ENCODE measurements at regions not wholly inside any gene's neighbourhood (a gene's known extent, or its start where the extent isn't known, plus 50 kb on each side); places are given as distances from the start of the nearest gene placed in this dataset.

DNA sequence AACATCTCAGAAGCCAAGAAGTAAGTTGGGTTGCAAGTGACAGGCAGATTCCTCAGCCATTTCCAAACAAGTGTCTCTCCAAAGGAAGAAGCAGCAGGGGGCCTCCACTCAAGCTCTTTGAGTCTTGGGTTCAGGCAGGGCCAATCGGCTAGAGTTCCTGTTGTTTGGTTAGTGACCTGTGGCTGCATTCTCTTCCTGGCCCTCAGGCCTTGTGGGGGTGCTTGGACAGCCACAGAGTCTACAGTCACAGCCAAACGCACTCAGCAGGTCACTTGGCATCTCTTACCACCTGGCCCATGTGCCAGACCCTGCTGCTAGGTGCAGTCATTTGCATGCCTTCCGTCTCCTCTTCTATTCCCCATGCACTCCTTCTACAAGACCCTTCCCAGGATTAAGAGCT, 353.9 kb downstream of the GRIN2B start:
- ATAC-seq (no peak), DNase-seq (ENCODE audit: low read depth in 1 of 2, low spot score in 1 of 2) (no peak), FAIRE-seq (no peak)
- no peak for TF ChIP-seq BHLHE40 (IDR thresholded peaks at IDR 0.05; ENCODE audit: low read depth, low read length)
- TF ChIP-seq PHF8 (IDR thresholded peaks at IDR 0.05; ENCODE audit: borderline replicate concordance, low read depth): no peak
- no peak for TF ChIP-seq CEBPB (IDR thresholded peaks at IDR 0.05)
- no peak for TF ChIP-seq RCOR1 (IDR thresholded peaks at IDR 0.05; ENCODE audit: low read depth, low read length)
- TF ChIP-seq EHF (CRISPR knock-in tag; IDR thresholded peaks at IDR 0.05): no peak
- no peak for TF ChIP-seq KDM1A (IDR thresholded peaks at IDR 0.05; ENCODE audit: low read depth)
- no peak for TF ChIP-seq JUN (IDR thresholded peaks at IDR 0.05)
- TF ChIP-seq, protein P1, sequence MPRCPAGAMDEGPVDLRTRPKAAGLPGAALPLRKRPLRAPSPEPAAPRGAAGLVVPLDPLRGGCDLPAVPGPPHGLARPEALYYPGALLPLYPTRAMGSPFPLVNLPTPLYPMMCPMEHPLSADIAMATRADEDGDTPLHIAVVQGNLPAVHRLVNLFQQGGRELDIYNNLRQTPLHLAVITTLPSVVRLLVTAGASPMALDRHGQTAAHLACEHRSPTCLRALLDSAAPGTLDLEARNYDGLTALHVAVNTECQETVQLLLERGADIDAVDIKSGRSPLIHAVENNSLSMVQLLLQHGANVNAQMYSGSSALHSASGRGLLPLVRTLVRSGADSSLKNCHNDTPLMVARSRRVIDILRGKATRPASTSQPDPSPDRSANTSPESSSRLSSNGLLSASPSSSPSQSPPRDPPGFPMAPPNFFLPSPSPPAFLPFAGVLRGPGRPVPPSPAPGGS (IDR thresholded peaks at IDR 0.05): no peak
- no peak for TF ChIP-seq CBX8 (IDR thresholded peaks at IDR 0.05)
- TF ChIP-seq ZSCAN20 (CRISPR knock-in tag; IDR thresholded peaks at IDR 0.05): no peak
- TF ChIP-seq ZFP36 (IDR thresholded peaks at IDR 0.05; ENCODE audit: borderline replicate concordance, partially characterized antibody): no peak
- TF ChIP-seq, protein P2, sequence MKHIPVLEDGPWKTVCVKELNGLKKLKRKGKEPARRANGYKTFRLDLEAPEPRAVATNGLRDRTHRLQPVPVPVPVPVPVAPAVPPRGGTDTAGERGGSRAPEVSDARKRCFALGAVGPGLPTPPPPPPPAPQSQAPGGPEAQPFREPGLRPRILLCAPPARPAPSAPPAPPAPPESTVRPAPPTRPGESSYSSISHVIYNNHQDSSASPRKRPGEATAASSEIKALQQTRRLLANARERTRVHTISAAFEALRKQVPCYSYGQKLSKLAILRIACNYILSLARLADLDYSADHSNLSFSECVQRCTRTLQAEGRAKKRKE (CRISPR knock-in tag; IDR thresholded peaks at IDR 0.05; ENCODE audit: low read depth): no peak
- TF ChIP-seq FOXS1 (CRISPR knock-in tag; IDR thresholded peaks at IDR 0.05): no peak
- no peak for TF ChIP-seq NR3C1 (IDR thresholded peaks at IDR 0.05)
- no peak for TF ChIP-seq SREBF2 (IDR thresholded peaks at IDR 0.05)
- TF ChIP-seq EHMT2 (IDR thresholded peaks at IDR 0.05; ENCODE audit: low read depth): no peak
- TF ChIP-seq, protein P3, sequence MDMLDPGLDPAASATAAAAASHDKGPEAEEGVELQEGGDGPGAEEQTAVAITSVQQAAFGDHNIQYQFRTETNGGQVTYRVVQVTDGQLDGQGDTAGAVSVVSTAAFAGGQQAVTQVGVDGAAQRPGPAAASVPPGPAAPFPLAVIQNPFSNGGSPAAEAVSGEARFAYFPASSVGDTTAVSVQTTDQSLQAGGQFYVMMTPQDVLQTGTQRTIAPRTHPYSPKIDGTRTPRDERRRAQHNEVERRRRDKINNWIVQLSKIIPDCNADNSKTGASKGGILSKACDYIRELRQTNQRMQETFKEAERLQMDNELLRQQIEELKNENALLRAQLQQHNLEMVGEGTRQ (IDR thresholded peaks at IDR 0.05): no peak
- TF ChIP-seq HMGXB4 (CRISPR knock-in tag; IDR thresholded peaks at IDR 0.05; ENCODE audit: borderline replicate concordance): no peak
- CTCF ChIA-PET: interaction anchor here (1.7 to 2.0 kb wide), 2 partner anchors 20 to 33 kb away, joined by 4 to 5 read pairs; no protein-coding TSS in a partner anchor
- H3K4me1 ChIP-seq: 0 out of 3 replicates have a peak, but pooled peaks cover 3% of the 10 kb centered on the region
- WGBS (ENCODE audit: missing lambda C conversion rate): 35% methylated on average over 3 of the region's 3 CpGs
- H3K4me3 ChIP-seq: no peak overlapping the region
- no peak overlapping the region for H3K27ac ChIP-seq
- no peaks in the 10 kb centered on the region for H3K9me3 ChIP-seq
- POLR2A ChIA-PET: no interaction called here
- H3K4me2 ChIP-seq: no peak overlapping the region

DNA sequence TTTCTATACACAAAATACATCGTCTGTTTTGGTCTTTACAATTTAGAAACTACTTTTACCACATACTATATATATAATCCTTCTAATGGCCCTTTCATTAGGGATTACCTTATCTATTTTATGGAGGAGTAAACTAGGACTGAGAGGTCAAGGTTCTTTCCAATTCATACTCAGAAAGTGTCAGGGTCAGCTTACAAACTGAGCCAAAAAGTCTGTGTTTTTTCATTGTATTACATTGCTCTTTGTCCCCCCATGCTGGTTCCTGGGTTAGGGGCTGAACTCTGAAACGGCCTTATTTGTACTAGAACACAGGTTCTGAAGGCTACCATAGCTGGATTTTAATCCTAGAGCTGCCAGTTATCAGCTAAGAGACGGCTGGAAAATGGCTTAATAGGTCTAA, 368.1 kb downstream of the GRIN2B start:
- ATAC-seq (no peak), FAIRE-seq (no peak), DNase-seq (ENCODE audit: low read depth in 1 of 2, low spot score in 1 of 2) (no peak)
- ChIA-PET POLR2A (no interaction called here), CTCF (interaction anchor here (1.1 kb wide), 1 partner anchor 329 kb away, joined by 3 read pairs; no protein-coding TSS in a partner anchor)
- no peak overlapping the region for H3K4me3 ChIP-seq
- WGBS (ENCODE audit: missing lambda C conversion rate): 58% methylated on average over 3 of the region's 3 CpGs
- TF ChIP-seq, protein P1 (IDR thresholded peaks at IDR 0.05): no peak
- TF ChIP-seq HMGXB4 (CRISPR knock-in tag; IDR thresholded peaks at IDR 0.05; ENCODE audit: borderline replicate concordance) (no peak), RAD21 (conservative IDR thresholded peaks at IDR 0.05 in 1 of 2, IDR thresholded peaks at IDR 0.05 in 1 of 2) (no peak), NPAS2 (CRISPR knock-in tag; IDR thresholded peaks at IDR 0.05; ENCODE audit: borderline replicate concordance) (no peak), FOSB (CRISPR knock-in tag; IDR thresholded peaks at IDR 0.05) (no peak), PHF8 (IDR thresholded peaks at IDR 0.05; ENCODE audit: borderline replicate concordance, low read depth) (no peak), FOSL2 (IDR thresholded peaks at IDR 0.05) (no peak), FOSL2 (CRISPR knock-in tag; IDR thresholded peaks at IDR 0.05) (no peak), MAFK (IDR thresholded peaks at IDR 0.05; ENCODE audit: partially characterized antibody) (no peak), CHD2 (IDR thresholded peaks at IDR 0.05; ENCODE audit: low read length, partially characterized antibody) (no peak), RNF2 (IDR thresholded peaks at IDR 0.05; ENCODE audit: borderline replicate concordance, low read depth) (no peak), EHMT2 (IDR thresholded peaks at IDR 0.05; ENCODE audit: low read depth) (no peak), TP53 (CRISPR knock-in tag; IDR thresholded peaks at IDR 0.05) (no peak), EHF (CRISPR knock-in tag; IDR thresholded peaks at IDR 0.05) (no peak), SREBF2 (IDR thresholded peaks at IDR 0.05) (no peak), JUN (IDR thresholded peaks at IDR 0.05) (no peak), POLR2A (IDR thresholded peaks at IDR 0.05; ENCODE audit: low read length) (no peak), RFX5 (IDR thresholded peaks at IDR 0.05) (no peak)
- TF ChIP-seq, protein P2 (CRISPR knock-in tag; IDR thresholded peaks at IDR 0.05; ENCODE audit: low read depth): no peak
- no peaks in the 10 kb centered on the region for H3K9me3 ChIP-seq
- H3K27ac ChIP-seq: no peak overlapping the region
- H3K4me1 ChIP-seq: no peaks in the 10 kb centered on the region
- H3K4me2 ChIP-seq: no peak overlapping the region

Measured in A549 (cell line).